Neural cell (in vitro differentiated cells): ENCODE measurements at regions not wholly inside any gene's neighbourhood (a gene's known extent, or its start where the extent isn't known, plus 50 kb on each side); places are given as distances from the start of the nearest gene placed in this dataset.
"Not testable (repeated sequence)": the region's sequence is repeated elsewhere in the genome, so short reads cannot be mapped to it uniquely, and the experiment has no call there.

Experiments used
- H2AFZ ChIP-seq: fragments of 200-600, 300-800 bp; sonication (generic), shearing (Covaris generic); 2 replicates; pipeline ENCODE4 v1.6.0; 2014; ENCODE audit warnings: low read depth, mild to moderate bottlenecking, antibody characterized with exemption, low read length, moderate library complexity
- H3F3A ChIP-seq: fragments of 200-600 bp; shearing (Covaris generic); 2 replicates; pipeline ENCODE4 v1.6.1; 2016; ENCODE audit warnings: mild to moderate bottlenecking, moderate library complexity, mixed read lengths, antibody characterized with exemption, low read length; ENCODE audit not compliant: insufficient read depth, poor library complexity, severe bottlenecking
- H3K27ac ChIP-seq: fragments of 200-600, 300-800 bp; sonication (generic), shearing (Covaris generic); 2 replicates; pipeline ENCODE4 v1.5.1; 2014; ENCODE audit warnings: mild to moderate bottlenecking, low read length, moderate library complexity
- H3K27me3 ChIP-seq: fragments of 300-800, 200-600 bp; sonication (generic), shearing (Covaris generic); 2 replicates; pipeline ENCODE4 v1.6.0; 2014; ENCODE audit warnings: mild to moderate bottlenecking, low read depth, low read length, moderate library complexity; ENCODE audit not compliant: insufficient read depth
- H3K36me3 ChIP-seq: fragments of 300-800, 200-600 bp; sonication (generic), shearing (Covaris generic); 2 replicates; pipeline ENCODE4 v1.5.1; 2014; ENCODE audit warnings: mild to moderate bottlenecking, antibody characterized with exemption, low read length, moderate library complexity; ENCODE audit not compliant: insufficient read depth
- H3K4me2 ChIP-seq: fragments of 300-800, 200-600 bp; sonication (generic), shearing (Covaris generic); 2 replicates; pipeline ENCODE4 v1.6.0; 2014; ENCODE audit warnings: mild to moderate bottlenecking, low read length
- H3K4me3 ChIP-seq: fragments of 300-800, 200-600 bp; sonication (generic), shearing (Covaris generic); 2 replicates; pipeline ENCODE4 v1.5.1; 2014; ENCODE audit warnings: mild to moderate bottlenecking, low read length, moderate library complexity
- H3K79me2 ChIP-seq: fragments of 200-600 bp; shearing (Covaris generic); replicated peaks from 2 replicates; pipeline ENCODE4 v1.6.0; 2014; ENCODE audit warnings: mild to moderate bottlenecking, low read length, moderate library complexity; ENCODE audit not compliant: insufficient read depth
- H3K9ac ChIP-seq: fragments of 300-800, 200-600 bp; sonication (generic), shearing (Covaris generic); 2 replicates; pipeline ENCODE4 v1.6.1; 2016; ENCODE audit warnings: mild to moderate bottlenecking, low read length, mixed read lengths
- H3K9me2 ChIP-seq: fragments of 200-600 bp; shearing (Covaris generic); 2 replicates; pipeline ENCODE4 v1.6.1; 2016; ENCODE audit warnings: mild to moderate bottlenecking, low read length, mixed read lengths; ENCODE audit not compliant: insufficient read depth
- H3K9me3 ChIP-seq: fragments of 200-600, 300-800 bp; sonication (generic), shearing (Covaris generic); 2 replicates; pipeline ENCODE4 v1.6.1; 2016; ENCODE audit warnings: mild to moderate bottlenecking, mixed run types, low read length, moderate library complexity, mixed read lengths
- H4K20me1 ChIP-seq: fragments of 200-600 bp; shearing (Covaris generic); 2 replicates; pipeline ENCODE4 v1.6.1; 2016; ENCODE audit warnings: mild to moderate bottlenecking, mixed run types; ENCODE audit not compliant: insufficient read depth
- CTCF ChIP-seq: fragments of 450-650 bp; IDR thresholded peaks from 2 replicates; pipeline ENCODE4 v1.5.1; 2014; ENCODE audit warnings: antibody characterized with exemption, mild to moderate bottlenecking, moderate library complexity; ENCODE audit not compliant: poor library complexity, severe bottlenecking

GRCh38 chr1:148257886-148258285, 105.8 kb upstream of the NBPF11 start:
- H3K27me3 ChIP-seq, H3K9ac ChIP-seq, H3F3A ChIP-seq, H3K4me2 ChIP-seq, H3K4me3 ChIP-seq, H3K9me3 ChIP-seq, H3K9me2 ChIP-seq, H3K36me3 ChIP-seq, H3K27ac ChIP-seq, H4K20me1 ChIP-seq, H3K79me2 ChIP-seq, H2AFZ ChIP-seq: not testable (repeated sequence)

GRCh38 chr1:148254611-148255429, 102.7 kb upstream of the NBPF11 start:
- not testable (repeated sequence) for H3K79me2 ChIP-seq, H3K27me3 ChIP-seq, H3K9me2 ChIP-seq, H3K36me3 ChIP-seq, H3F3A ChIP-seq, H3K9me3 ChIP-seq, H3K4me2 ChIP-seq, H2AFZ ChIP-seq, H3K27ac ChIP-seq, H3K9ac ChIP-seq, H4K20me1 ChIP-seq, H3K4me3 ChIP-seq
- peak; percentile 42 for TF ChIP-seq CTCF

GRCh38 chr1:148253808-148254207, 101.7 kb upstream of the NBPF11 start:
- not testable (repeated sequence) for H4K20me1 ChIP-seq, H3K27ac ChIP-seq, H3K4me2 ChIP-seq, H3F3A ChIP-seq, H3K36me3 ChIP-seq, H3K9ac ChIP-seq, H3K4me3 ChIP-seq, H3K27me3 ChIP-seq, H3K9me3 ChIP-seq, H3K9me2 ChIP-seq, H3K79me2 ChIP-seq, H2AFZ ChIP-seq

- not testable (repeated sequence) for H3F3A ChIP-seq, H3K36me3 ChIP-seq, H3K4me3 ChIP-seq, H2AFZ ChIP-seq, H3K9me3 ChIP-seq, H3K4me2 ChIP-seq, H3K9me2 ChIP-seq, H4K20me1 ChIP-seq, H3K27me3 ChIP-seq, H3K27ac ChIP-seq, H3K9ac ChIP-seq, H3K79me2 ChIP-seq
These were observed 96.7 kb upstream of the NBPF11 start for GRCh38 chr1:148248798-148249197.

GRCh38 chr1:148246258-148246861, 94.3 kb upstream of the NBPF11 start:
- H3F3A ChIP-seq, H3K9me3 ChIP-seq, H3K27me3 ChIP-seq, H3K79me2 ChIP-seq, H3K4me2 ChIP-seq, H3K9me2 ChIP-seq, H4K20me1 ChIP-seq, H3K4me3 ChIP-seq, H3K9ac ChIP-seq, H3K36me3 ChIP-seq, H2AFZ ChIP-seq, H3K27ac ChIP-seq: not testable (repeated sequence)

GRCh38 chr1:148245843-148246242, 93.8 kb upstream of the NBPF11 start:
- not testable (repeated sequence) for H3K9ac ChIP-seq, H2AFZ ChIP-seq, H3K36me3 ChIP-seq, H3K9me3 ChIP-seq, H3K4me2 ChIP-seq, H4K20me1 ChIP-seq, H3K79me2 ChIP-seq, H3K27ac ChIP-seq, H3F3A ChIP-seq, H3K27me3 ChIP-seq, H3K4me3 ChIP-seq, H3K9me2 ChIP-seq

- not testable (repeated sequence) for H3K79me2 ChIP-seq, H2AFZ ChIP-seq, H4K20me1 ChIP-seq, H3K4me3 ChIP-seq, H3K9me2 ChIP-seq, H3K36me3 ChIP-seq, H3F3A ChIP-seq, H3K4me2 ChIP-seq, H3K9me3 ChIP-seq, H3K27me3 ChIP-seq, H3K27ac ChIP-seq, H3K9ac ChIP-seq
These were observed 93.4 kb upstream of the NBPF11 start for GRCh38 chr1:148245443-148245842.
